HFF-Myc (cell line): ENCODE measurements at regions not wholly inside any gene's neighbourhood (a gene's known extent, or its start where the extent isn't known, plus 50 kb on each side); places are given as distances from the start of the nearest gene placed in this dataset.

Source experiments
- DNase-seq: peaks from one replicate; pipeline ENCODE4 v3.0.0-alpha.2; 2011; ENCODE audit warnings: low read depth; ENCODE audit errors: extremely low read depth
- H3K4me3 ChIP-seq: replicated peaks from 2 replicates; pipeline ENCODE4 v1.5.1; 2011; ENCODE audit warnings: low read depth, mild to moderate bottlenecking, control low read depth, low read length
- CTCF ChIP-seq: IDR thresholded peaks from 2 replicates; pipeline ENCODE4 v1.5.1; 2012; ENCODE audit warnings: mild to moderate bottlenecking, low read depth, low read length, control low read depth; ENCODE audit errors: missing control alignments

- no peak for DNase-seq
- no peak for TF ChIP-seq CTCF
- no peak overlapping the region for H3K4me3 ChIP-seq
Observed at GRCh38 chr9:89803403-89803802, 198.6 kb downstream of the GADD45G start.

GRCh38 chr9:89804766-89805531, 200.1 kb downstream of the GADD45G start:
- no peak for TF ChIP-seq CTCF
- no peak for DNase-seq
- H3K4me3 ChIP-seq: no peak overlapping the region

GRCh38 chr9:89805571-89806292, 200.9 kb downstream of the GADD45G start:
- H3K4me3 ChIP-seq: no peak overlapping the region
- no peak for TF ChIP-seq CTCF
- no peak for DNase-seq

GRCh38 chr9:89806371-89807100, 201.7 kb downstream of the GADD45G start:
- no peak for DNase-seq
- H3K4me3 ChIP-seq: no peak overlapping the region
- TF ChIP-seq CTCF: no peak

GRCh38 chr9:89807101-89807395, 202.2 kb downstream of the GADD45G start:
- no peak for DNase-seq
- TF ChIP-seq CTCF: no peak
- no peak overlapping the region for H3K4me3 ChIP-seq

- no peak for TF ChIP-seq CTCF
- no peak for DNase-seq
- H3K4me3 ChIP-seq: no peak overlapping the region
Observed at GRCh38 chr9:89807682-89808075, 202.9 kb downstream of the GADD45G start.
